ENCODE measurements at regions not wholly inside any gene's neighbourhood (a gene's known extent, or its start where the extent isn't known, plus 50 kb on each side); places are given as distances from the start of the nearest gene placed in this dataset.

DNA sequence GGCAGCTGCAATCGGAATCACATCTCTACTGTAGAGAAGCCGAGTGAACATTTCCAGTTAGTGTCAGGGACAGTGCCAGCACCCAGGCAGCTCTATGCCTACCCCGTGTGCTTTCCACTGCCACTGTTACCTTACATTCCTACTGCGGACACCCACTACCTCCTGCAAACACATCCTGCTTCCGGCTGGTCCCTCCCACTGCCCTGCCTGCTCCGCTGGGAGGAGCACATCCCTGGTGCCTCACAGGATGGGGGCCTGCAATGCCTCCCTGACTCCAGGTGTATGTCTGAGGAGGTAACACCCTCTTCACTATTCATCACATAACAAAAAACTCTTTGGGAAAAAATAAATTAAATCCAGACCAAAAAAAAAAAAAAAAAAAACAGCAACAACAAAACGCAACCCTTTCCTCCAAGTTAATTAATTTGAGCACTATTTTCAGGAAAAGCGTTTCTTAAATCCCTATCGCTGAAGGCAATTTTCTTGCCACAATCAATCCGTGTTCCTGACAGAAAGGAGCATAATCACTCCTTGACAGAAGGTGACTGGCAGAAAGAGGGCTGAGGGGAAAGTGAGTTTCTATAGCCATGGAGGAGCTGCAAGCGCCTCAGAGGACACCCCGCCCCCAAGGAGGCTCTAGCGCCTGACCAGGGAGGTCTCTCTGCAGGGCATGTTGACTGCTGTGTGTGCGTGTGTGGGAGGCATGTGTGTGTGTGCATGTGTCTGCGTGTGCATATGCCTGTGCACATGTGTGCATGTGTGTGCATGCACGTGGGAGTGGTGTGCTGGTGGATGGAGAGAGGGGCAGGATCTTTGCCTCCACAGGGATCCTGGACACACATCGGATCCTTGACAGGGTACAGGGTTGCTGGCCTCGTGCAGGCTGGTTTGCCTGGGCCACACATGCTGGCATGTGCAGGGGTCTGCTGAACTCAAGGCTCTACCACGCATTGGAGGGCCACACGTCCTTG is 134.8 kb upstream of the NTM start:
- no peak overlapping the region for H3K27ac ChIP-seq (replicated peaks)
- no peak for DNase-seq (ENCODE audit: low read depth in 1 of 2, low spot score in 1 of 2)
- no peaks in the 10 kb centered on the region for H3K27me3 ChIP-seq (ENCODE audit: insufficient read depth, poor library complexity, severe bottlenecking)
- H3K4me3 ChIP-seq (replicated peaks; ENCODE audit: insufficient read depth, low read length) = no peak overlapping the region
- TF ChIP-seq SPI1 (IDR thresholded peaks at IDR 0.05; ENCODE audit: borderline replicate concordance, low read depth) (no peak), GABPA (IDR thresholded peaks at IDR 0.05; ENCODE audit: low read depth) (no peak), POLR2AphosphoS5 (IDR thresholded peaks at IDR 0.05; ENCODE audit: low read depth) (no peak)
- TF ChIP-seq, protein P1, sequence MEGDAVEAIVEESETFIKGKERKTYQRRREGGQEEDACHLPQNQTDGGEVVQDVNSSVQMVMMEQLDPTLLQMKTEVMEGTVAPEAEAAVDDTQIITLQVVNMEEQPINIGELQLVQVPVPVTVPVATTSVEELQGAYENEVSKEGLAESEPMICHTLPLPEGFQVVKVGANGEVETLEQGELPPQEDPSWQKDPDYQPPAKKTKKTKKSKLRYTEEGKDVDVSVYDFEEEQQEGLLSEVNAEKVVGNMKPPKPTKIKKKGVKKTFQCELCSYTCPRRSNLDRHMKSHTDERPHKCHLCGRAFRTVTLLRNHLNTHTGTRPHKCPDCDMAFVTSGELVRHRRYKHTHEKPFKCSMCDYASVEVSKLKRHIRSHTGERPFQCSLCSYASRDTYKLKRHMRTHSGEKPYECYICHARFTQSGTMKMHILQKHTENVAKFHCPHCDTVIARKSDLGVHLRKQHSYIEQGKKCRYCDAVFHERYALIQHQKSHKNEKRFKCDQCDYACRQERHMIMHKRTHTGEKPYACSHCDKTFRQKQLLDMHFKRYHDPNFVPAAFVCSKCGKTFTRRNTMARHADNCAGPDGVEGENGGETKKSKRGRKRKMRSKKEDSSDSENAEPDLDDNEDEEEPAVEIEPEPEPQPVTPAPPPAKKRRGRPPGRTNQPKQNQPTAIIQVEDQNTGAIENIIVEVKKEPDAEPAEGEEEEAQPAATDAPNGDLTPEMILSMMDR (IDR thresholded peaks at IDR 0.05; ENCODE audit: insufficient read depth, low read length) = no peak
- TF ChIP-seq, protein P2, sequence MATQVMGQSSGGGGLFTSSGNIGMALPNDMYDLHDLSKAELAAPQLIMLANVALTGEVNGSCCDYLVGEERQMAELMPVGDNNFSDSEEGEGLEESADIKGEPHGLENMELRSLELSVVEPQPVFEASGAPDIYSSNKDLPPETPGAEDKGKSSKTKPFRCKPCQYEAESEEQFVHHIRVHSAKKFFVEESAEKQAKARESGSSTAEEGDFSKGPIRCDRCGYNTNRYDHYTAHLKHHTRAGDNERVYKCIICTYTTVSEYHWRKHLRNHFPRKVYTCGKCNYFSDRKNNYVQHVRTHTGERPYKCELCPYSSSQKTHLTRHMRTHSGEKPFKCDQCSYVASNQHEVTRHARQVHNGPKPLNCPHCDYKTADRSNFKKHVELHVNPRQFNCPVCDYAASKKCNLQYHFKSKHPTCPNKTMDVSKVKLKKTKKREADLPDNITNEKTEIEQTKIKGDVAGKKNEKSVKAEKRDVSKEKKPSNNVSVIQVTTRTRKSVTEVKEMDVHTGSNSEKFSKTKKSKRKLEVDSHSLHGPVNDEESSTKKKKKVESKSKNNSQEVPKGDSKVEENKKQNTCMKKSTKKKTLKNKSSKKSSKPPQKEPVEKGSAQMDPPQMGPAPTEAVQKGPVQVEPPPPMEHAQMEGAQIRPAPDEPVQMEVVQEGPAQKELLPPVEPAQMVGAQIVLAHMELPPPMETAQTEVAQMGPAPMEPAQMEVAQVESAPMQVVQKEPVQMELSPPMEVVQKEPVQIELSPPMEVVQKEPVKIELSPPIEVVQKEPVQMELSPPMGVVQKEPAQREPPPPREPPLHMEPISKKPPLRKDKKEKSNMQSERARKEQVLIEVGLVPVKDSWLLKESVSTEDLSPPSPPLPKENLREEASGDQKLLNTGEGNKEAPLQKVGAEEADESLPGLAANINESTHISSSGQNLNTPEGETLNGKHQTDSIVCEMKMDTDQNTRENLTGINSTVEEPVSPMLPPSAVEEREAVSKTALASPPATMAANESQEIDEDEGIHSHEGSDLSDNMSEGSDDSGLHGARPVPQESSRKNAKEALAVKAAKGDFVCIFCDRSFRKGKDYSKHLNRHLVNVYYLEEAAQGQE (IDR thresholded peaks at IDR 0.05; ENCODE audit: insufficient replicate concordance, low read depth) = no peak

DNA sequence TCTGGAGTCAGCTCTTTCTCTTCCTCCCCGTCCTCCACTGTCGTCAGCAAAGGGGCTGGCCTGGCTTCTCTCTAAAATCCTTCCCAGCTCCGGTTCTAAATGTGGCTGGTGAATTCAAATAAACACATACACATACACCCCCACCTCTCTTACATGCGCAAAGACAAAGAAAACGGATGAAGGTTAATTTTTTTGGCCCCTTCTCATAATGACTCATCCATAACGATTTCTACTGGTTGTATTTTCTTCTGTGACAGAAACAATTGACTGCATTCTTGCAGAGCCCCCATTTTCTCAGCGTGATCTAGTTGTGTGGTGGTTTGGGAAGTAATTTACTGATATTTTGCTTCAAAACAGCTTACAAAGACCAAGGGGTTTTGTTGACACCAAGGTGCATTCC is 130.0 kb upstream of the NTM start:
- no peaks in the 10 kb centered on the region for H3K27me3 ChIP-seq (ENCODE audit: insufficient read depth, poor library complexity, severe bottlenecking)
- no peak overlapping the region for H3K4me3 ChIP-seq (replicated peaks; ENCODE audit: insufficient read depth, low read length)
- TF ChIP-seq, protein P1 (IDR thresholded peaks at IDR 0.05; ENCODE audit: insufficient read depth, low read length) = no peak
- TF ChIP-seq, protein P2 (IDR thresholded peaks at IDR 0.05; ENCODE audit: insufficient replicate concordance, low read depth) = no peak
- TF ChIP-seq SPI1 (IDR thresholded peaks at IDR 0.05; ENCODE audit: borderline replicate concordance, low read depth) (no peak), GABPA (IDR thresholded peaks at IDR 0.05; ENCODE audit: low read depth) (no peak), POLR2AphosphoS5 (IDR thresholded peaks at IDR 0.05; ENCODE audit: low read depth) (no peak)
- DNase-seq (ENCODE audit: low read depth in 1 of 2, low spot score in 1 of 2) = no peak
- no peak overlapping the region for H3K27ac ChIP-seq (replicated peaks)

DNA sequence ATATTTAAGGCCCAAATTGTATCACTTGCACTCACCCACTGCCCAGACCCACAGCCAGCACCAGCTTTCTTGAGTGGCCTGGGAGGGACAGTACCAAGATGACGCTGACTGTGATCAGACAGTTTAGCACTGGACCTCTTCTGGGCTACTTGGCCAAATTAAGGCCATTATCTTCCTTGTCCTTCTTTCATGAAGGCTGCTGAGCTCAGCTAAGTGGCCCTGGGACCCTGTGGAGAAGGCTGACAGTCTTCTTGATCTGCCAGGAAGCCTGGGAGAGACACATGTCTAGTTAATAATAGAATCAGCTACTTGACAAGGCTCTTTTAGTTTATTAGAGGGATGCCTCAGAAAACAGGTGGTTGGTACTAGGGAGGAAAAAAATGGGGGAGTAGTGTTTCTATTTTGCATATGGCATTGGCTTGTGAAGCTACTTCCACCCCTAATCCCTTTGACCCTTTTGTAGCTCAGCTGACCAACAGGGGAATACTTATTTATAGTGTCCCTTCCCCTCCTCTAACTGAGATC is 127.9 kb upstream of the NTM start:
- TF ChIP-seq, protein P2 (IDR thresholded peaks at IDR 0.05; ENCODE audit: insufficient replicate concordance, low read depth) = no peak
- TF ChIP-seq GABPA (IDR thresholded peaks at IDR 0.05; ENCODE audit: low read depth) (no peak), POLR2AphosphoS5 (IDR thresholded peaks at IDR 0.05; ENCODE audit: low read depth) (no peak)
- TF ChIP-seq, protein P1 (IDR thresholded peaks at IDR 0.05; ENCODE audit: insufficient read depth, low read length) = no peak
- H3K4me3 ChIP-seq (replicated peaks; ENCODE audit: insufficient read depth, low read length) = no peak overlapping the region
- peaks cover 10% of the 10 kb centered on the region for H3K27me3 ChIP-seq (ENCODE audit: insufficient read depth, poor library complexity, severe bottlenecking)
- H3K27ac ChIP-seq (replicated peaks) = no peak overlapping the region
- no peak for DNase-seq (ENCODE audit: low read depth in 1 of 2, low spot score in 1 of 2)

All from HL-60 (cell line).